K562 (cell line): ENCODE measurements at regions not wholly inside any gene's neighbourhood (a gene's known extent, or its start where the extent isn't known, plus 50 kb on each side); places are given as distances from the start of the nearest gene placed in this dataset.

Source experiments
- ATAC-seq: fragments of 200-7000 bp; cut with Tn5 transposase; 3 replicates; pipeline ENCODE4 v1.9.1; 2020; ENCODE audit warnings: moderate library complexity
- BruUV-seq: library from RNA; stranded (reverse); fragments of 400-500 nt; replicated peaks from 2 replicates; lab custom pipeline; 2021; lab: Mats Ljungman, UMichigan
- CTCF ChIA-PET: fragments of 300-600 bp; formaldehyde crosslinking; extraction: SDS; loops from one replicate; lab custom pipeline; 2021; ENCODE audit warnings: low intra/inter-chr PET ratio; lab: Yijun Ruan, JAX
- POLR2A ChIA-PET: fragments of 300-600, 350-650 bp; sonication (Branson Sonifier 250); formaldehyde crosslinking; extraction: SDS; loops from one replicate; lab custom pipeline; 2021; ENCODE audit warnings: antibody characterized with exemption, inconsistent platforms; lab: Yijun Ruan, JAX
- DNase-seq, 4 experiments: peaks; one replicate each; pipeline versions ENCODE4 v3.0.0 to v3.0.0-alpha.2; 2011 to 2018; ENCODE audit warnings: low spot score in 3 of 4, mixed read lengths in 3 of 4; ENCODE audit errors: extremely low read depth in 1 of 4
- FAIRE-seq: peaks from 2 replicates; lab custom pipeline; 2011; peaks lifted over from hg19 to GRCh38; lab: Jason Lieb, UNC
- H2AFZ ChIP-seq: 2 replicates; pipeline ENCODE4 v1.6.0; 2011; ENCODE audit warnings: low read depth, low read length, control low read depth, inconsistent platforms
- H3K27ac ChIP-seq: fragments of 200-600 bp; 3 replicates; pipeline ENCODE4 v1.8.0; 2011; ENCODE audit warnings: low read depth, mild to moderate bottlenecking, control low read depth, inconsistent platforms, low read length, moderate library complexity, mixed read lengths; ENCODE audit errors: extremely low read depth
- H3K27me3 ChIP-seq, 2 experiments: fragments of 300-600 bp in 1 of 2; 2 replicates in 1 of 2; 3 replicates in 1 of 2; pipeline versions ENCODE4 v1.6.0 to v1.8.0; 2011; ENCODE audit warnings: inconsistent platforms in 2 of 2, low read length in 2 of 2, mild to moderate bottlenecking in 1 of 2, mixed read lengths in 1 of 2, moderate library complexity in 1 of 2; ENCODE audit not compliant: control insufficient read depth in 2 of 2, insufficient read depth in 2 of 2
- H3K36me3 ChIP-seq: fragments of 300-600 bp; 3 replicates; pipeline ENCODE4 v1.8.0; 2011; ENCODE audit warnings: mild to moderate bottlenecking, low read length, inconsistent platforms; ENCODE audit not compliant: control insufficient read depth, insufficient read depth
- H3K4me1 ChIP-seq, 2 experiments: fragments of 200-600 bp in 1 of 2; replicated peaks in 1 of 2; 2 replicates in 1 of 2; 3 replicates in 1 of 2; pipeline versions ENCODE4 v1.5.1 to v1.8.0; 2011; ENCODE audit warnings: inconsistent platforms in 2 of 2, low read length in 2 of 2, mild to moderate bottlenecking in 1 of 2, mixed read lengths in 1 of 2, moderate library complexity in 1 of 2; ENCODE audit not compliant: control insufficient read depth in 2 of 2, insufficient read depth in 2 of 2
- H3K4me2 ChIP-seq: 2 replicates; pipeline ENCODE4 v1.6.1; 2011; ENCODE audit warnings: low read length, control low read depth, inconsistent platforms, mixed read lengths; ENCODE audit not compliant: insufficient read depth
- H3K4me3 ChIP-seq: fragments of 200-600 bp; sonication (generic), shearing (Covaris generic); 2 replicates; pipeline ENCODE4 v1.5.1; 2016; ENCODE audit warnings: control low read depth, inconsistent platforms
- H3K79me2 ChIP-seq: fragments of 200-600 bp; 3 replicates; pipeline ENCODE4 v1.8.0; 2011; ENCODE audit warnings: low read length, inconsistent platforms; ENCODE audit not compliant: control insufficient read depth, insufficient read depth
- H3K9ac ChIP-seq, 2 experiments: 2 replicates each; pipeline versions ENCODE4 v1.6.0 to v1.6.1; 2011; ENCODE audit warnings: low read depth in 2 of 2, low read length in 2 of 2, control low read depth in 1 of 2, inconsistent platforms in 1 of 2, mild to moderate bottlenecking in 1 of 2, mixed read lengths in 1 of 2; ENCODE audit not compliant: insufficient read depth in 1 of 2
- H3K9me1 ChIP-seq: one replicate; pipeline ENCODE4 v1.6.0; 2011; ENCODE audit warnings: inconsistent platforms, mild to moderate bottlenecking, low read length, moderate library complexity; ENCODE audit not compliant: control insufficient read depth, insufficient read depth
- H3K9me3 ChIP-seq: replicated peaks from 2 replicates; pipeline ENCODE4 v1.5.1; 2011; ENCODE audit warnings: low read depth, low read length, inconsistent platforms; ENCODE audit not compliant: control insufficient read depth, insufficient read depth
- H4K20me1 ChIP-seq: replicated peaks from 2 replicates; pipeline ENCODE4 v1.6.1; 2011; ENCODE audit warnings: low read length, inconsistent platforms, mixed read lengths; ENCODE audit not compliant: control insufficient read depth, insufficient read depth
- C11orf30 ChIP-seq: fragments of 450-650 bp; IDR thresholded peaks from 2 replicates; pipeline ENCODE4 v1.6.1; 2016; ENCODE audit warnings: low read depth, mild to moderate bottlenecking
- CEBPB ChIP-seq: fragments of 450-650 bp; IDR thresholded peaks from 2 replicates; pipeline ENCODE4 v1.6.1; 2016; ENCODE audit warnings: missing genetic modification characterization, missing compliant biosample characterization
- EHMT2 ChIP-seq: fragments of 450-650 bp; IDR thresholded peaks from 2 replicates; pipeline ENCODE4 v1.6.1; 2018; ENCODE audit warnings: antibody characterized with exemption
- HDAC8 ChIP-seq: fragments of 450-650 bp; IDR thresholded peaks from 2 replicates; pipeline ENCODE4 v1.6.1; 2016; ENCODE audit warnings: mild to moderate bottlenecking, missing genetic modification characterization, moderate library complexity, missing compliant biosample characterization
- MAFF ChIP-seq: IDR thresholded peaks from 2 replicates; pipeline ENCODE4 v1.6.1; 2012; ENCODE audit warnings: low read length, improper control_type of control experiment
- MAFG ChIP-seq: fragments of 450-650 bp; conservative IDR thresholded peaks from 2 replicates; pipeline ENCODE4 v1.6.1; 2016; ENCODE audit warnings: missing genetic modification characterization, missing compliant biosample characterization
- MAFK ChIP-seq: IDR thresholded peaks from 2 replicates; pipeline ENCODE4 v1.6.1; 2011; ENCODE audit warnings: low read length, improper control_type of control experiment
- MLX ChIP-seq, 2 experiments: fragments of 450-650 bp in 1 of 2; sonication (generic) in 1 of 2; formaldehyde crosslinking; conservative IDR thresholded peaks; 2 replicates each; pipeline versions ENCODE4 v1.4.0 to v1.8.1; 2020 to 2022; ENCODE audit warnings: mild to moderate bottlenecking in 1 of 2, missing genetic modification reagents in 1 of 2
- NFIC ChIP-seq: fragments of 450-650 bp; IDR thresholded peaks from 2 replicates; pipeline ENCODE4 v1.6.1; 2017; ENCODE audit warnings: mild to moderate bottlenecking, inconsistent platforms
- NFIX ChIP-seq: fragments of 250-450 bp; sonication (Bioruptor Pico); IDR thresholded peaks from 2 replicates; pipeline ENCODE4 v1.4.0; 2020; ENCODE audit warnings: low read depth, mild to moderate bottlenecking, moderate library complexity
- PHTF2 ChIP-seq: fragments of 250-450 bp; sonication (Bioruptor Pico); IDR thresholded peaks from 2 replicates; pipeline ENCODE4 v1.5.0; 2021; ENCODE audit warnings: mild to moderate bottlenecking
- ZBTB17 ChIP-seq: fragments of 450-650 bp; formaldehyde crosslinking; IDR thresholded peaks from 2 replicates; pipeline ENCODE4 v1.4.0; 2020; ENCODE audit warnings: mild to moderate bottlenecking
- ZNF316 ChIP-seq: fragments of 450-650 bp; IDR thresholded peaks from 2 replicates; pipeline ENCODE4 v1.6.1; 2016
- WGBS: fragments of 100-300 bp; shearing (Covaris generic); methylation state at CpG from one replicate; pipeline ENCODE4 v1.1.6; 2016; ENCODE audit warnings: low coverage, mixed read lengths; ENCODE audit not compliant: insufficient coverage; ENCODE audit errors: missing lambda C conversion rate; 5-methylcytosine and 5-hydroxymethylcytosine counted together
- in situ Hi-C: fragments of 300-500 bp; cut with MboI; formaldehyde crosslinking; loops from 4 replicates; pipeline ENCODE4 v1.15.0; 2018; ENCODE audit warnings: inconsistent platforms, mixed read lengths
- intact Hi-C: fragments of 100-400 bp; cut with micrococcal nuclease; formaldehyde crosslinking; loops from 2 replicates; pipeline ENCODE4 v1.14.2; 2022

GRCh38 chr1:104402178-104402577 is 652.5 kb downstream of the AMY1C start:
- Histone ChIP-seq H4K20me1 (no peaks in the 10 kb centered on the region), H3K9me1 (no peaks in the 10 kb centered on the region), H3K4me2 (no peak overlapping the region), H3K4me1 (no peaks in the 10 kb centered on the region), H3K4me3 (no peak overlapping the region), H3K9ac (no peak overlapping the region), H3K27ac (no peak overlapping the region), H2AFZ (no peak overlapping the region), H3K36me3 (no peaks in the 10 kb centered on the region), H3K27me3 (no peaks in the 10 kb centered on the region), H3K79me2 (no peaks in the 10 kb centered on the region), H3K9me3 (no peaks in the 10 kb centered on the region)
- no peak for FAIRE-seq
- no TSS peak for BruUV-seq
- no peak for TF ChIP-seq EHMT2
- peak; percentile 63; the same call in 1 of the 2 replicates for TF ChIP-seq NFIC
- no peak for TF ChIP-seq CEBPB (tag)
- TF ChIP-seq NFIX (CRISPR knock-in tag): peak; percentile 50; the same call in 1 of the 2 replicates
- no peak for TF ChIP-seq HDAC8 (tag)
- ChIA-PET POLR2A (no interaction called here), CTCF (no interaction called here)
- no peak for ATAC-seq
- WGBS: 0% methylated on average over 2 of the region's 2 CpGs
- DNase-seq: no peak
- in situ Hi-C loops: no loop called here
- intact Hi-C loops: no loop called here

DNA sequence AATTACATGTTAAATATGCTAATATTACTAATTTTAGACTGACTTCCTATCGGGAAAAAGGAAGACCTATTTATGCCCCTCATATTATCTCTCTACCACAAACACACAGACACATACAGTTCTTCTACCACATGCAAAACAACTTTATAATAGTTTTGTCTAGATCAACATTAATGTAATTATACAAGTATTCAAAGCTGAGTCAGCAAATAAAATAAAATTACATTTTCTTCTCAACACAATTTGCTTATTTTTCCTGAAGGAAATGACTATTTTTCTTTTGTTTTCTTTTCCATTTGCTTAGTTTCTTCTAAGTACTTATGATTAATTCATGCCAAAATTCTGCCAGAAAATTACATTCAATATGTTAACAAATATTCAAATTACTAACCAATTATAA is 654.2 kb downstream of the AMY1C start:
- H3K27ac ChIP-seq: no peak overlapping the region
- H3K4me3 ChIP-seq: no peak overlapping the region
- FAIRE-seq (no peak), DNase-seq (no peak), ATAC-seq (no peak)
- BruUV-seq: no TSS peak
- TF ChIP-seq MAFK: peak; percentile 94
- no peak for TF ChIP-seq MLX (CRISPR knock-in tag; conservative IDR thresholded peaks at IDR 0.05)
- TF ChIP-seq MAFG (tag): peak; percentile 82
- TF ChIP-seq PHTF2 (CRISPR knock-in tag): no peak
- TF ChIP-seq MAFF: peak; percentile 88
- TF ChIP-seq ZNF316: peak; percentile 93
- TF ChIP-seq ZBTB17 (CRISPR knock-in tag): no peak
- TF ChIP-seq C11orf30: peak; percentile 76
- in situ Hi-C loops: no loop called here
- H3K9ac ChIP-seq: no peak overlapping the region
- no peaks in the 10 kb centered on the region for H3K79me2 ChIP-seq
- H3K27me3 ChIP-seq: no peaks in the 10 kb centered on the region
- H3K9me1 ChIP-seq: no peaks in the 10 kb centered on the region
- H2AFZ ChIP-seq: no peak overlapping the region
- no peaks in the 10 kb centered on the region for H3K36me3 ChIP-seq
- ChIA-PET POLR2A (no interaction called here), CTCF (no interaction called here)
- no peak overlapping the region for H3K4me2 ChIP-seq
- intact Hi-C loops: no loop called here
- no peaks in the 10 kb centered on the region for H4K20me1 ChIP-seq
- no peaks in the 10 kb centered on the region for H3K4me1 ChIP-seq
- 0% methylated on average over 1 of the region's 1 CpG for WGBS
- H3K9me3 ChIP-seq: no peaks in the 10 kb centered on the region
